Prostate gland (tissue), 2 donors: ENCODE measurements at regions not wholly inside any gene's neighbourhood (a gene's known extent, or its start where the extent isn't known, plus 50 kb on each side); places are given as distances from the start of the nearest gene placed in this dataset.

Experiments used
- CTCF ChIP-seq, 4 experiments: fragments of 200-600 bp in 2 of 4; fragments of 450-650 bp in 2 of 4; sonication (generic) in 2 of 4; IDR thresholded peaks; 1 replicate in 3 of 4; 2 replicates in 1 of 4; pipeline ENCODE4 v1.5.1; 2016 to 2019; ENCODE audit warnings: antibody characterized with exemption in 4 of 4, mild to moderate bottlenecking in 2 of 4, moderate library complexity in 2 of 4
- POLR2A ChIP-seq: fragments of 450-650 bp; IDR thresholded peaks from one replicate; pipeline ENCODE4 v1.6.1; 2016; ENCODE audit warnings: antibody characterized with exemption, mild to moderate bottlenecking

DNA sequence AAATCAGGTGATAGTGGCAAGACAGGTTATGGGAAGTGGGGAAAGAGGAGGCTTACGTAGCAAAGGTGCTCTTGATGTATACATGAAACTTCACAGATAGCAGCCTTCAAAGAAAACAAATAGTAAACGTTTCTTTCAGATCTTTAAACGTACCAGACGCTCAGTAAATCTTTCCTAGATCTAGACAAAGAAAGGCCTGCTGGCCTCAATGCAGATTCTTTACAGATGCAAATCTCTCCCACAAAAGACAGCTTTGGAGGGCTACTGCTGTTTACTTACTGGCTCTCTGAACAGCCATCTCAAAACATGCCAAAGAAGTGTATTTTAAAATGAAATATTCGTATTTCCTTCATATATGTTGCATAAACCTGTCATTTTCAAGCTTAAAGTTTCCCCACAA is 1279.9 kb upstream of the NRXN1 start:
- TF ChIP-seq POLR2A (no peak), CTCF (IDR thresholded peaks at IDR 0.05) (no peak)
